Cardiac fibroblast (primary cell): ENCODE measurements at regions not wholly inside any gene's neighbourhood (a gene's known extent, or its start where the extent isn't known, plus 50 kb on each side); places are given as distances from the start of the nearest gene placed in this dataset.

Source experiments
- DNase-seq, 2 donors: peaks; one replicate each; pipeline versions ENCODE4 v3.0.0 to v3.0.0-alpha.2; 2010; ENCODE audit warnings: low read depth in 2 of 2
- H3K4me3 ChIP-seq, 2 donors: replicated peaks in 1 of 2; 1 replicate in 1 of 2; 2 replicates in 1 of 2; pipeline ENCODE4 v1.5.1; 2011; ENCODE audit warnings: low read depth in 2 of 2, low read length in 2 of 2, mild to moderate bottlenecking in 2 of 2, moderate library complexity in 1 of 2
- TF ChIP-seq, protein P1 (sequence below): IDR thresholded peaks from one replicate; pipeline ENCODE4 v1.5.1; 2011; ENCODE audit warnings: low read depth, mild to moderate bottlenecking, low read length, inconsistent platforms

DNA sequence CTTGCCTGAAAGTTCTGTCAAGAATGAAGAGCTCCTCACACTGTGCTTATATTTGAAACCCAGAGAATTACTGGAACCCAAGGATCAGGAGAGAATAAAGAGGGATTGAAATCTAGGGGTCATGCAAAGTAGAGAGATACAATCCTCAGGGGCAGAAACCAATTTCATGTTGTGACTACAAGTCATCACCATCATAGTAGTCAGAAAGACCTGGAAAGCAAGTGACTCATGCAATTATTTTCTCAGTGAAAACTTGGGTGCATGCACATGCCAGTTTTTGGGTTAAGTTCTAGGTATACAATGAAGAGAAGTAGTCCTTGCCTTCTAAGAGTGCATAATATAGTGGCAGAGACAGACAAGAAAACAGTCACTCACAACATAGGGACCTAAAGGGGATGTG, 210.0 kb downstream of the ZC3H11B start:
- no peak for DNase-seq
- H3K4me3 ChIP-seq: no peak overlapping the region
- TF ChIP-seq, protein P1, sequence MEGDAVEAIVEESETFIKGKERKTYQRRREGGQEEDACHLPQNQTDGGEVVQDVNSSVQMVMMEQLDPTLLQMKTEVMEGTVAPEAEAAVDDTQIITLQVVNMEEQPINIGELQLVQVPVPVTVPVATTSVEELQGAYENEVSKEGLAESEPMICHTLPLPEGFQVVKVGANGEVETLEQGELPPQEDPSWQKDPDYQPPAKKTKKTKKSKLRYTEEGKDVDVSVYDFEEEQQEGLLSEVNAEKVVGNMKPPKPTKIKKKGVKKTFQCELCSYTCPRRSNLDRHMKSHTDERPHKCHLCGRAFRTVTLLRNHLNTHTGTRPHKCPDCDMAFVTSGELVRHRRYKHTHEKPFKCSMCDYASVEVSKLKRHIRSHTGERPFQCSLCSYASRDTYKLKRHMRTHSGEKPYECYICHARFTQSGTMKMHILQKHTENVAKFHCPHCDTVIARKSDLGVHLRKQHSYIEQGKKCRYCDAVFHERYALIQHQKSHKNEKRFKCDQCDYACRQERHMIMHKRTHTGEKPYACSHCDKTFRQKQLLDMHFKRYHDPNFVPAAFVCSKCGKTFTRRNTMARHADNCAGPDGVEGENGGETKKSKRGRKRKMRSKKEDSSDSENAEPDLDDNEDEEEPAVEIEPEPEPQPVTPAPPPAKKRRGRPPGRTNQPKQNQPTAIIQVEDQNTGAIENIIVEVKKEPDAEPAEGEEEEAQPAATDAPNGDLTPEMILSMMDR: no peak

DNA sequence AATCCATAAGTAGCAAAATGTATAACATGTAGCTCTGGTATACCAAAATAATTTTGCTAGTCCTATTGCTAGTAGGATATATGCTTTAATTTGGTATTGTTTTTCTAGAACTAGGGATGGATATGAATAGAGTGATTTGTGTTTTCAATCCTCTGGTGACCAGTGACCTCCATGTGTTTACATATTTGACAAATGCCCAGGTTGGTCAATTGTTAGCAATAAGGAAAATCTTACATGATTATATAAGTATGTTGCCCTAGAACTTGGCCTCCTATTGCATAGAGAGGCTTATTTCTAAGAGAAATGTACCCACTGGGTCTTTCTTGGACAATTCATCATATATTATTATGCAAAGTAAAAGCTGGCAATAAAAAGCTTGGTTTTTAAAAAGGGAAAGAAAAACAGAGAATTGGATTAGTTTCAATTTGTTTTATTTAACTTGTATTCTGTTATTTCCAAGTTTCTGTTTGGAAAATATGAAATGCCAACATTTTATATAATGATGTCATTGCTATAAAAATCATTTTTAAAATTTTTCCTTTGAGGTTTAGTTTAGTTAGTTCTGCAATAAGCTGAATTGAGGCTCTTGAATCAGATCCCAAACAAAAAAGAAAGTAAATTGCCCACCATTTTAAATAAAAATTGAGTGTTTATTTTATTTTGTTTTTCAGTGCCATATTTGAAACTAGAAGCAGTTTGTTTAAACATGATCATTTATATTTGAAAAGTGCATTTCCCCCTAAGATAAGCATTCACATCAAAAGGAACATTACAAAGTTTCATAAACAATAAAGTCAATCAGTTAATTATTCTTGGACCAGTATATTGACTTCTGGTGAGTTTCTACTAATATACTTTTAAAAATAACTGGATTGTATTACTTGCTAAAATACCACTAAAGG, 210.9 kb downstream of the ZC3H11B start:
- DNase-seq: no peak
- TF ChIP-seq, protein P1: no peak
- H3K4me3 ChIP-seq: no peak overlapping the region

DNA sequence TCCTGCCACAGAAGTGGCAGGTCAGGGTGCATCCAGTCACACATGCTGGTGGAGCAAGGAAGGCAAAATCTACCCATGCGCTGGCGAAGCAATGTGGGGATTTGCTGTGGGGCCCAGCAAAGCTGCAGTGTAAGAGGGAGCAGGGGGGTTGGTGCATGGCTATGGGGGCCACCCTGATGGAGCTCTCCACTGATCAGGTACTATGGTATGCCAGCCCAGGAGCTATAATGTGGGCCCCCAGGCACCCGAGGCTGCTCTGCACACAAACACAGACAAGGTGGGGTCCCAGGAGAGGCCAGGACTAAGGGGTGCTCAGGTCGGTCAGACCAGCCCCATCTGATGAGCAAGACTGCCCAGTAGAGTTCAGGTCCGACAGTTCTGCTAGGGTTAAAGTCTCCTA, 213.5 kb downstream of the ZC3H11B start:
- DNase-seq: no peak
- H3K4me3 ChIP-seq: no peak overlapping the region
- TF ChIP-seq, protein P1: no peak

DNA sequence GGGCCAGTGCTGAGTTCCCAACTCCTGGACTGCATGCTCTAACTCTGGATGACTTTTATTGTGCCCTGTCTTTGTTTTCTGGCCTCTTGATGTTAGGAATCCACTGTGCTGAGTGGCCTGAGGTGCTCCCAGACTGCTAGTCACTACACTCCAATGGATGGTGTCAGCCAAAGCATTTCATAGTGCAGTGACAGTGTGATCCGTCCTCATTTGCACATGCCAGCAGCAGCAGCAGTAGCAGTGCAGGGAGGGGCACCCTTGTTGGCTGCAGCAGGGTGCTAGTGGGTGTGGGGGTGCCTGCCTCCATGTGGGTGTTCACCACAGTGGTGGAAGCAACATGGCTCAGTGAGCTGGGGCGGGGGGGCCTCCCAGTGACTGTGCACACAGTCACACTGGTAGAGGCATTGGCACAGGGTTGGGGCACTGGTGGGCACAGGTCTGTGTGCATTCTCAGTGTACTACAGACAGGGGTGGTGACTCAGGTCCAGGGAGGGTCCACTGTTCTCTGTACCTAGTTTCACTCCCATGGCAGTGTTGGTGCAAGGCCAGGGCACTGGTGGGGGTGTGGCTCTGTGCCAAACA, 214.0 kb downstream of the ZC3H11B start:
- TF ChIP-seq, protein P1: no peak
- no peak for DNase-seq

DNA sequence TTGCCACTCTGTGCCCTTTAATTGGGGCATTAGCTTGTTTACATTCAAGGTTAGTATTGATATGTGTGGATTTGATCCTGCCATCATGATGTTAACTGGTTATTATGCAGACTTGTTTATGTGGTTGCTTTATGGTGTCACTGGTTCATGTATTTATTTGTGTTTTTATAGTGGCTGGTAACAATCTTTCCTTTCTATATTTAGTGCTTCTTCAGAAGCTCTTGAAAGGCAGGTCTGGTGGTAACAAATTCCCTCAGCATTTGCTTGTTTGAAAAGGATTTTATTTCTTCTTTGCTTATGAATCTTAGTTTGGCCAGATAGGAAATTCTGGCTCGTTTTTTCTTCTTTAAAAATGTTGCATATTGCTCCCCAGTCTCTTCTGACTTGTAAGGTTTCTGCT, 215.4 kb downstream of the ZC3H11B start:
- H3K4me3 ChIP-seq: no peak overlapping the region
- TF ChIP-seq, protein P1: no peak
- no peak for DNase-seq

More for the DNA sequence above, 214.0 kb downstream of the ZC3H11B start:
- H3K4me3 ChIP-seq: no peak overlapping the region

DNA sequence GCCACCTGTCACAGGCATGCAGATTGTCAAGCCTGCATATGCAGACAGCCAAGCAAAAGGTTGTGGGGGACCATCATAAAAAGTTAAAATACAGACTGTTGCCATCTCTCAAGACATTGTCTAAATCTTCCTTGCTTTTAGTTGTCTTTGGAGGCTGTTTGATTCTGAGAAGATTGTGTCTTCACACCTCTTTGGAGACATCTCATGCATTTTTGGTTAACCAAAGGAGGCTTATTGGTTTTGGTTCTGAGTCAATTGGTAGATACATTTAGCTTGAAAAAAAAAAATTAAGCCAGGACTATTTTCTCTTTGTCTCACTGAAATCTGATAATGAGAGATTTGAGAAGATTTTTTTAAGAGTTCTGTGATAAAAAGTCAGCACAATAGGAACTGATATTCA, 217.6 kb downstream of the LYPLAL1 start:
- DNase-seq: no peak
- H3K4me3 ChIP-seq: no peak overlapping the region
- TF ChIP-seq, protein P1: no peak
